ENCODE measurements at regions not wholly inside any gene's neighbourhood (a gene's known extent, or its start where the extent isn't known, plus 50 kb on each side); places are given as distances from the start of the nearest gene placed in this dataset.

DNA sequence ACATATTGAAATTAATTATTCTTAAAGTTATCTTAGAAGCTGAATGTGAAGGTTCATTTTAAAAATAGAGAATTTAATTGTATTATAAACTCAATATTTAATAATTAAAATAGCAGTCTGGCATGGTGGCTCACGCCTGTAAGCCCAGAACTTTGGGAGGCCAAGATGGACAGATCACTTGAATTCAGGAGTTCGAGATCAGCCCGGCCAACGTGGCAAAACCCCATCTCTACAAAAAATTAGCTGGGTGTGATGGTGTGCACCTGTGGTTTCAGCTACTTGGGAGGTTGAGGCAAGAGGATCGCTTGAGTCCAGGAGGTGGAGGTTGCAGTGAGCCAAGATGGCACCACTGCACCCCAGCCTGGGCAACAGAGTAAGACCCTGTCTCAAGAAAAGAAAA, 659.9 kb upstream of the AGA start:
- no peaks in the 10 kb centered on the region for H3K4me1 ChIP-seq (ENCODE audit: control insufficient read depth, insufficient read depth, low read length)
- DNase-seq: no peak
- no peaks in the 10 kb centered on the region for H3K27me3 ChIP-seq (ENCODE audit: control insufficient read depth, insufficient read depth, low read length)
- WGBS (ENCODE audit: insufficient coverage, low lambda C conversion rate): no CpG with 5 or more reads among the region's 5 CpGs
- peaks cover 2% of the 10 kb centered on the region for H3K9me3 ChIP-seq (ENCODE audit: control insufficient read depth, low read depth, low read length)
- H3K27ac ChIP-seq (ENCODE audit: low read length): no peak overlapping the region
- H3K4me3 ChIP-seq (ENCODE audit: low read length): no peak overlapping the region
- H3K36me3 ChIP-seq (ENCODE audit: control insufficient read depth, insufficient read depth, low read length): no peaks in the 10 kb centered on the region

GRCh38 chr4:178105242-178105641, 663.0 kb upstream of the AGA start:
- no peaks in the 10 kb centered on the region for H3K9me3 ChIP-seq (ENCODE audit: control insufficient read depth, low read depth, low read length)
- no peak overlapping the region for H3K4me3 ChIP-seq (ENCODE audit: low read length)
- H3K36me3 ChIP-seq (ENCODE audit: control insufficient read depth, insufficient read depth, low read length): no peaks in the 10 kb centered on the region
- H3K27ac ChIP-seq (ENCODE audit: low read length): no peak overlapping the region
- DNase-seq: no peak
- H3K27me3 ChIP-seq (ENCODE audit: control insufficient read depth, insufficient read depth, low read length): no peaks in the 10 kb centered on the region
- no peaks in the 10 kb centered on the region for H3K4me1 ChIP-seq (ENCODE audit: control insufficient read depth, insufficient read depth, low read length)
- WGBS (ENCODE audit: insufficient coverage, low lambda C conversion rate): 60% methylated on average over 1 of the region's 2 CpGs

DNA sequence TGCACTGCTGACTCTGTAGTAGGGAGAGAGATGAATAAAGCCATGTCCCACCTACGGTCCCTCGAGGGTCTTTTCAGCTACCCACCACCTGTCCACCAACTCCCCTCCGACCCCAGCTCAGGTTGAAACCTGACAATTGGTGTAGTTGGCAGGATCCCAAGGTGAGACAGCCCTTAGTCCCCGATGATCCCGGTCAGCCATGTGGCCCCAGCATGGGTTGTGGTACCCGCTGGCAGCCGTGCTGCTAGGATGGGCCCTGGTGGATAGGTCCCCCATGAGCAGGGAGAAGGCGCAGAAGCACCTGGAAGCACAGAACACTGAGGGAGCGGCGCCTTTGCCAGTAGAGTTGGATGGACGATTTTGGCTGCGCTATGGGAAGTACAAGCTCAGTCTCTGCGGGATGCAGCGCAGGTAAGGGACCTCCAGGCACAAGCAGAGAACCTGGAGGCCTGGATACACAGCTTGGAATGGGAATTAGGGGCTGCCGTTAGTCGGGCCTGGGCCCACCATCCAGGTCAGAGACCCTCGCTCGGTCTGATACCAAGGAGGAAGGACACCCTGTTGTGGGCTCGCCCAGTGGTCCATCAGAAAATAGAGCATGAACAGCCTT, 694.6 kb upstream of the AGA start:
- no peak for DNase-seq
- Histone ChIP-seq H3K36me3 (ENCODE audit: control insufficient read depth, insufficient read depth, low read length) (no peaks in the 10 kb centered on the region), H3K4me3 (ENCODE audit: low read length) (no peak overlapping the region), H3K9me3 (ENCODE audit: control insufficient read depth, low read depth, low read length) (no peaks in the 10 kb centered on the region), H3K27me3 (ENCODE audit: control insufficient read depth, insufficient read depth, low read length) (no peaks in the 10 kb centered on the region), H3K4me1 (ENCODE audit: control insufficient read depth, insufficient read depth, low read length) (no peaks in the 10 kb centered on the region), H3K27ac (ENCODE audit: low read length) (no peak overlapping the region)
- no CpG with 5 or more reads among the region's 19 CpGs for WGBS (ENCODE audit: insufficient coverage, low lambda C conversion rate)

- no peak overlapping the region for H3K27ac ChIP-seq (ENCODE audit: low read length)
- DNase-seq: no peak
- no peaks in the 10 kb centered on the region for H3K9me3 ChIP-seq (ENCODE audit: control insufficient read depth, low read depth, low read length)
- no peaks in the 10 kb centered on the region for H3K27me3 ChIP-seq (ENCODE audit: control insufficient read depth, insufficient read depth, low read length)
- H3K36me3 ChIP-seq (ENCODE audit: control insufficient read depth, insufficient read depth, low read length): no peaks in the 10 kb centered on the region
- H3K4me1 ChIP-seq (ENCODE audit: control insufficient read depth, insufficient read depth, low read length): no peaks in the 10 kb centered on the region
- H3K4me3 ChIP-seq (ENCODE audit: low read length): no peak overlapping the region
- WGBS (ENCODE audit: insufficient coverage, low lambda C conversion rate): no CpG with 5 or more reads among the region's 22 CpGs
These were observed 695.7 kb upstream of the AGA start for GRCh38 chr4:178137732-178138471.

DNA sequence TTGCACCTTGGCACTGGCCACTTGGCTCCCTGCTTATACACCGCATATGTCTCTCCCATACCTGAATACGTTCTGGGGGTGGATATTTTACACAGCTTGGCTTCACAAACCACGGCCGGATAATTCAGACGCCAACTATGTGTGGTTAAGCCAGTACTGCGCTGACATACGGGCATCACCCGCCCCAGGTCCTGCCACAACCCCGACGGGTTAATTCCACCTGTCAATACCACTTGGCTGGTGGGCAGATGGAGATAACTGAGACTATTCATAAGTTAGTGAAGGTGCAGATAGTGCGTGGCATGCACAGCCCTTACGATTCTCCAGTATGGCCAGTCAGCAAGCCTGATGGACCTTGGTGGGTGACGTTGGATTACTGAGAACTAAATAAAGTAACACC, 696.3 kb upstream of the AGA start:
- WGBS (ENCODE audit: insufficient coverage, low lambda C conversion rate): no CpG with 5 or more reads among the region's 13 CpGs
- H3K27ac ChIP-seq (ENCODE audit: low read length): no peak overlapping the region
- H3K27me3 ChIP-seq (ENCODE audit: control insufficient read depth, insufficient read depth, low read length): no peaks in the 10 kb centered on the region
- DNase-seq: no peak
- no peaks in the 10 kb centered on the region for H3K36me3 ChIP-seq (ENCODE audit: control insufficient read depth, insufficient read depth, low read length)
- no peaks in the 10 kb centered on the region for H3K9me3 ChIP-seq (ENCODE audit: control insufficient read depth, low read depth, low read length)
- no peak overlapping the region for H3K4me3 ChIP-seq (ENCODE audit: low read length)
- no peaks in the 10 kb centered on the region for H3K4me1 ChIP-seq (ENCODE audit: control insufficient read depth, insufficient read depth, low read length)

DNA sequence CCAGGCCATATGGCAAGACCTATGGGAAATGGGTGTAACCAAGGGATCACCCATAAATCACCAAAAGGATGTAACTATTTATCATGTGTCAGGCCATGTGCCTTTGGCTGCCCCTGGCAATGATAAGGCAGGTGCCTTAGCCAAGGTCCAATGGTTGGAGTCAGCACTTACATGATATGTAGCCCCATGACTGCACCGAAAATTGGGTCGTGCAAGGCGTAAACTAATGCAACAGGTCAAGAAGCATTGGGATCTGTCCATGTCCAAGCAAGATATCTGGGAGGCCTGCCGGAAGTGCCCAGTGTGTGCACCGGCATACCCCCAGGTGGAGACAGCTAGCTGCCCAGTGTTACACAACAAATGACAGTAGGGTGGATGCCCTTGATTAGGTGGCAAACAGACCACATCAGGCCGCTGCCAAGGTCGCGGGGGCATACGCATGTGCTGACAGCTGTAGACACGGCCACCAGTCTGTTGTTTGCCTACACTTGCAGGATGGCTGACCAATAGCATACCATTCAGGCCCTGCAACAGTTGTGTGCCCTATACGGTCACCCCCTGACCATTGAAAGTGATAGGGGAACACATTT, 698.2 kb upstream of the AGA start:
- Histone ChIP-seq H3K36me3 (ENCODE audit: control insufficient read depth, insufficient read depth, low read length) (no peaks in the 10 kb centered on the region), H3K9me3 (ENCODE audit: control insufficient read depth, low read depth, low read length) (no peaks in the 10 kb centered on the region), H3K4me3 (ENCODE audit: low read length) (no peak overlapping the region), H3K27ac (ENCODE audit: low read length) (no peak overlapping the region), H3K27me3 (ENCODE audit: control insufficient read depth, insufficient read depth, low read length) (no peaks in the 10 kb centered on the region), H3K4me1 (ENCODE audit: control insufficient read depth, insufficient read depth, low read length) (no peaks in the 10 kb centered on the region)
- DNase-seq: no peak
- WGBS (ENCODE audit: insufficient coverage, low lambda C conversion rate): no CpG with 5 or more reads among the region's 11 CpGs

DNA sequence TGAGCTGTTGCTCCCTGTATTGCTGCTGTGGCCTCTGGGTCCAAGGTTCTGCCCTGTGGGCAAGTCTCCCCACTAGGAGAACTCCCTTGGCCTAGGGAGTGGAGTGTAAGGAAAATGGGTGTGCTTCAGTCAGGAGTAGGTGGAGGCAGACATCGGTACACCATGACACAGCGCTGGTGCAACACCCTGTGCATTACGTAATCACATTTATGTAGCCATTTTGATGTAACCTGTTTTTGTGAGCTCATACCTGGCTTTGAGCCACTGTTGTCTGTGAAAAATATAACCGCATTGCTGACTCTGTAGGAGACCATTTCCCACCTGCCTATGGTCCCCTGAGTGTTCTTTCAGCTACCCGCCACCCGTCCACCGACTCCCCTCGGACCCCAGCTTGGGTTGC, 700.5 kb upstream of the AGA start:
- H3K4me1 ChIP-seq (ENCODE audit: control insufficient read depth, insufficient read depth, low read length): no peaks in the 10 kb centered on the region
- H3K4me3 ChIP-seq (ENCODE audit: low read length): no peak overlapping the region
- H3K27ac ChIP-seq (ENCODE audit: low read length): no peak overlapping the region
- no peaks in the 10 kb centered on the region for H3K36me3 ChIP-seq (ENCODE audit: control insufficient read depth, insufficient read depth, low read length)
- no peak for DNase-seq
- no peaks in the 10 kb centered on the region for H3K27me3 ChIP-seq (ENCODE audit: control insufficient read depth, insufficient read depth, low read length)
- H3K9me3 ChIP-seq (ENCODE audit: control insufficient read depth, low read depth, low read length): peaks cover 4% of the 10 kb centered on the region
- 94% methylated on average over 3 of the region's 8 CpGs for WGBS (ENCODE audit: insufficient coverage, low lambda C conversion rate)

- Histone ChIP-seq H3K4me3 (ENCODE audit: low read length) (no peak overlapping the region), H3K27me3 (ENCODE audit: control insufficient read depth, insufficient read depth, low read length) (no peaks in the 10 kb centered on the region), H3K27ac (ENCODE audit: low read length) (no peak overlapping the region), H3K4me1 (ENCODE audit: control insufficient read depth, insufficient read depth, low read length) (no peaks in the 10 kb centered on the region), H3K9me3 (ENCODE audit: control insufficient read depth, low read depth, low read length) (peaks cover 4% of the 10 kb centered on the region), H3K36me3 (ENCODE audit: control insufficient read depth, insufficient read depth, low read length) (no peaks in the 10 kb centered on the region)
- no peak for DNase-seq
- WGBS (ENCODE audit: insufficient coverage, low lambda C conversion rate): 100% methylated on average over 1 of the region's 2 CpGs
These were observed 705.9 kb upstream of the AGA start for GRCh38 chr4:178148106-178148505.

DNA sequence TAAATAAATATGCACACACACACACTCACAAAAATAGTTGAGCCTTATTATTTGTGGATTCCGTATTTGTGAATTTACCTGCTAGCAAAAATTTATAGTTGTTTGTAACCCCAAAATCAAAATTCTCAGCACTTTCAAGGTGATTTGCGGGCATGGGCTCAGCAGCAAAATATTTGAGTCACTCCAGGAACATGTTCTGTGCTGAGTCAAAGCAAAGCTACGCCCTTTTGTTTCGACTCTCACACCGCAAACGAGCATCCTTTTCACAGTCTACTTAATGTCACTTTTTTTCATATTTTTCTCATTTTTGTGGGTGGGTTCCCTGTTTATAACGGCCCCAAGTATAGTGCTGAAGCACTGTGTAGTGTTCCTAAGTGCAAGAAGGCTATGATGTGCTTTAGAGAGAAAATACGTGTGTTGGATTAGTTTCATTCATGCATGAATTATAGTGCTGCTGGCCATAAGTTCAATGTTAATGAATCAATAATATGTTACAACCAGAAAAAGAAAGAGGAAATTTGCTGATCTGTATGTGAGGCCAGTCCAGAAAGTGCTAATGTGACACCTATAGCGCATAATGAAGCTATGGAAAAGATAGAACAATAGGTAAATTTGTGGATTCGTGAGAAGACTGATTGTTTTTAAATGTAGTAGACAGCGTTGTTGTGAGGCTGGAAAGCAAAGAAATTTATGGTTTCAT, 723.2 kb upstream of the AGA start:
- Histone ChIP-seq H3K27me3 (ENCODE audit: control insufficient read depth, insufficient read depth, low read length) (no peaks in the 10 kb centered on the region), H3K4me1 (ENCODE audit: control insufficient read depth, insufficient read depth, low read length) (no peaks in the 10 kb centered on the region), H3K36me3 (ENCODE audit: control insufficient read depth, insufficient read depth, low read length) (no peaks in the 10 kb centered on the region), H3K9me3 (ENCODE audit: control insufficient read depth, low read depth, low read length) (peaks cover 4% of the 10 kb centered on the region), H3K27ac (ENCODE audit: low read length) (no peak overlapping the region), H3K4me3 (ENCODE audit: low read length) (no peak overlapping the region)
- 81% methylated on average over 7 of the region's 11 CpGs for WGBS (ENCODE audit: insufficient coverage, low lambda C conversion rate)
- no peak for DNase-seq

- Histone ChIP-seq H3K9me3 (ENCODE audit: control insufficient read depth, low read depth, low read length) (peaks cover 2% of the 10 kb centered on the region), H3K4me1 (ENCODE audit: control insufficient read depth, insufficient read depth, low read length) (no peaks in the 10 kb centered on the region), H3K27ac (ENCODE audit: low read length) (no peak overlapping the region), H3K4me3 (ENCODE audit: low read length) (no peak overlapping the region), H3K36me3 (ENCODE audit: control insufficient read depth, insufficient read depth, low read length) (no peaks in the 10 kb centered on the region), H3K27me3 (ENCODE audit: control insufficient read depth, insufficient read depth, low read length) (no peaks in the 10 kb centered on the region)
- DNase-seq: no peak
- WGBS (ENCODE audit: insufficient coverage, low lambda C conversion rate): 75% methylated on average over 1 of the region's 5 CpGs
These were observed 723.7 kb upstream of the AGA start for GRCh38 chr4:178165951-178166308.
